HEK293 (cell line): ENCODE measurements at regions not wholly inside any gene's neighbourhood (a gene's known extent, or its start where the extent isn't known, plus 50 kb on each side); places are given as distances from the start of the nearest gene placed in this dataset.

ENCODE experiments used
- CTCF ChIA-PET: fragments of 350-600 bp; formaldehyde crosslinking; extraction: SDS; loops from one replicate; lab custom pipeline; 2021; ENCODE audit warnings: antibody characterized with exemption; lab: Yijun Ruan, JAX
- POLR2A ChIA-PET: fragments of 300-600 bp; formaldehyde crosslinking; extraction: SDS; loops from one replicate; lab custom pipeline; 2020; ENCODE audit warnings: antibody characterized with exemption, inconsistent platforms; lab: Yijun Ruan, JAX
- H3K27ac ChIP-seq: fragments of 200-500 bp; sonication (Bioruptor generic); 2 replicates; pipeline ENCODE4 v1.5.1; 2014; ENCODE audit warnings: low read depth, low read length, control low read depth, inconsistent platforms; ENCODE audit errors: extremely low read depth
- H3K36me3 ChIP-seq, 2 experiments: fragments of 200-500 bp in 1 of 2; sonication (Bioruptor generic) in 1 of 2; 1 replicate in 1 of 2; 2 replicates in 1 of 2; pipeline ENCODE4 v1.5.1; 2014 to 2017; ENCODE audit warnings: inconsistent platforms in 2 of 2, low read length in 2 of 2; ENCODE audit not compliant: control insufficient read depth in 2 of 2, insufficient read depth in 1 of 2
- H3K4me1 ChIP-seq: fragments of 200-500 bp; sonication (Bioruptor generic); 2 replicates; pipeline ENCODE4 v1.5.1; 2014; ENCODE audit warnings: mild to moderate bottlenecking, low read length, inconsistent platforms; ENCODE audit not compliant: control insufficient read depth, insufficient read depth
- H3K4me3 ChIP-seq: 2 replicates; pipeline ENCODE4 v1.5.1; 2011; ENCODE audit warnings: low read depth, mild to moderate bottlenecking, control low read depth, low read length, moderate library complexity
- H3K9me3 ChIP-seq: fragments of 200-500 bp; sonication (Bioruptor generic); 2 replicates; pipeline ENCODE4 v1.5.1; 2014; ENCODE audit warnings: low read depth, low read length, inconsistent platforms; ENCODE audit not compliant: control insufficient read depth, insufficient read depth
- BCL11B ChIP-seq: fragments of 450-650 bp; formaldehyde crosslinking; IDR thresholded peaks from 2 replicates; pipeline ENCODE4 v1.5.1; 2016; ENCODE audit warnings: low read depth, missing biosample characterization, missing genetic modification characterization
- FEZF1 ChIP-seq: fragments of 450-650 bp; formaldehyde crosslinking; IDR thresholded peaks from 2 replicates; pipeline ENCODE4 v1.5.1; 2016; ENCODE audit warnings: missing biosample characterization, missing genetic modification characterization
- GFI1B ChIP-seq: fragments of 450-650 bp; formaldehyde crosslinking; IDR thresholded peaks from 2 replicates; pipeline ENCODE4 v1.5.1; 2016; ENCODE audit warnings: missing biosample characterization, missing genetic modification characterization
- HOXA7 ChIP-seq: sonication (generic); formaldehyde crosslinking; IDR thresholded peaks from 2 replicates; pipeline ENCODE4 v1.8.1; 2022; ENCODE audit warnings: missing genetic modification reagents, borderline replicate concordance
- PRDM10 ChIP-seq: fragments of 450-650 bp; formaldehyde crosslinking; IDR thresholded peaks from 2 replicates; pipeline ENCODE4 v1.5.1; 2016; ENCODE audit warnings: missing biosample characterization, missing genetic modification characterization
- TCF7L2 ChIP-seq: IDR thresholded peaks from 2 replicates; pipeline ENCODE4 v1.6.1; 2011; ENCODE audit warnings: low read depth, mild to moderate bottlenecking, inconsistent platforms, low read length, moderate library complexity, borderline replicate concordance
- ZNF184 ChIP-seq: fragments of 450-650 bp; IDR thresholded peaks from 2 replicates; pipeline ENCODE4 v1.5.1; 2018; ENCODE audit warnings: missing biosample characterization, mild to moderate bottlenecking, missing genetic modification characterization
- ZNF2 ChIP-seq: fragments of 450-650 bp; formaldehyde crosslinking; IDR thresholded peaks from 2 replicates; pipeline ENCODE4 v1.5.1; 2016; ENCODE audit warnings: missing biosample characterization, missing genetic modification characterization
- ZNF311 ChIP-seq: fragments of 450-650 bp; formaldehyde crosslinking; IDR thresholded peaks from 2 replicates; pipeline ENCODE4 v1.5.1; 2017; ENCODE audit warnings: missing biosample characterization, missing genetic modification characterization, borderline replicate concordance
- ZNF521 ChIP-seq: fragments of 450-650 bp; formaldehyde crosslinking; IDR thresholded peaks from 2 replicates; pipeline ENCODE4 v1.5.1; 2017; ENCODE audit warnings: missing biosample characterization, mild to moderate bottlenecking, missing genetic modification characterization
- ZNF529 ChIP-seq: fragments of 450-650 bp; formaldehyde crosslinking; IDR thresholded peaks from 2 replicates; pipeline ENCODE4 v1.5.1; 2017; ENCODE audit warnings: missing genetic modification characterization, missing biosample characterization; ENCODE audit not compliant: insufficient replicate concordance
- ZNF600 ChIP-seq: fragments of 450-650 bp; formaldehyde crosslinking; IDR thresholded peaks from 2 replicates; pipeline ENCODE4 v1.5.1; 2016; ENCODE audit warnings: missing biosample characterization, missing genetic modification characterization
- ZNF621 ChIP-seq: fragments of 450-650 bp; formaldehyde crosslinking; IDR thresholded peaks from 2 replicates; pipeline ENCODE4 v1.5.1; 2017; ENCODE audit warnings: missing biosample characterization, missing genetic modification characterization
- ZNF660 ChIP-seq: fragments of 450-650 bp; IDR thresholded peaks from 2 replicates; pipeline ENCODE4 v1.5.1; 2018; ENCODE audit warnings: missing biosample characterization, mild to moderate bottlenecking, missing genetic modification characterization
- ZNF692 ChIP-seq: fragments of 450-650 bp; formaldehyde crosslinking; IDR thresholded peaks from 2 replicates; pipeline ENCODE4 v1.5.1; 2016; ENCODE audit warnings: missing biosample characterization, missing genetic modification characterization
- ZSCAN30 ChIP-seq: fragments of 450-650 bp; IDR thresholded peaks from 2 replicates; pipeline ENCODE4 v1.5.1; 2018; ENCODE audit warnings: missing biosample characterization, mild to moderate bottlenecking, missing genetic modification characterization, moderate library complexity
- TF ChIP-seq, protein P1 (sequence below): fragments of 450-650 bp; formaldehyde crosslinking; IDR thresholded peaks from 2 replicates; pipeline ENCODE4 v1.5.1; 2016; ENCODE audit warnings: missing biosample characterization, missing genetic modification characterization
- TF ChIP-seq, protein P2 (sequence below): IDR thresholded peaks from 2 replicates; pipeline ENCODE4 v1.6.1; 2011; ENCODE audit warnings: mild to moderate bottlenecking, low read depth, low read length, borderline replicate concordance

DNA sequence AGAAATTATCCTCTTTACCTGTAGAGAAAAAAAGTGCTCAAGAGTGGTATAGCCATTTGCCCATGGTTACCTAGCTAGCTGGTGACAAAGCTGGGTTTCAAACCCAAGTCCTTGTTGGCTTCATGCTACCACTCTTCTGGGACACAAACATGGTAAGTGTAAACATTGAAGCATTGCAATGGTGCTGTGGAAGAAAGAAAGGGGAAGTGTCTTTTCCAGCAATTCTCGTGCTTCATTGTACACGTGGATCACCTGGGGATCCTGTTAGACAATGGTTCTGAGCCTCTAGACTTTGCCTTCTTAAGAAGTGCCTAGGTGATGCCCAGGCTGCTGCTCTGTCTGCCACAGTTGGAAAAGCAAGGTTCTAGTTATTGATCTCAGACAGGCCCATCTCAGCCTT lies 134.8 kb upstream of the CTNNB1 start (continued):
- no peak for TF ChIP-seq PRDM10 (tag by site-specific recombination)

DNA sequence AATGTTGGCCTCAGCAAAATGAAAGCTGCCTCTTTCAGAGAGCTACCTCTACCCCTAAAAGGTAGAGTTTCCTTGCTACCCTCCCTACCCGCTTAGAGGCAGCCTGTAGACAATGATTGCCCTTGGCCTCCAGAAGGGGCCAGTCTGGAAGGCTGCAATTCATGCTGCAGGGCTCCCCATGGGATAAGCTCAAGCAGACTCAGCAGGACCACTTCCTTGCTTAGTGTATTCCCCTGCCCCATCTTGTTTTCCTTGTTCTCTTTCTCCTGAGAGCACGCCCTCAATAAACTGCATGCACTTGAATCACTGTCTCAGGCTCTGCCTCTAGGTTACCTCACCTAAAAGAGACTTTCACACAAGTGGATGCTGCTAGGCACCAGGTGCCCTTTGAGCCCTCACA lies 134.0 kb upstream of the CTNNB1 start:
- Histone ChIP-seq H3K4me1 (no peaks in the 10 kb centered on the region), H3K27ac (no peak overlapping the region), H3K4me3 (no peak overlapping the region), H3K36me3 (no peaks in the 10 kb centered on the region), H3K9me3 (no peaks in the 10 kb centered on the region)
- TF ChIP-seq HOXA7 (CRISPR knock-in tag): no peak
- no peak for TF ChIP-seq ZNF660 (tag by site-specific recombination)
- no peak for TF ChIP-seq TCF7L2
- TF ChIP-seq GFI1B: no peak
- TF ChIP-seq, protein P1, sequence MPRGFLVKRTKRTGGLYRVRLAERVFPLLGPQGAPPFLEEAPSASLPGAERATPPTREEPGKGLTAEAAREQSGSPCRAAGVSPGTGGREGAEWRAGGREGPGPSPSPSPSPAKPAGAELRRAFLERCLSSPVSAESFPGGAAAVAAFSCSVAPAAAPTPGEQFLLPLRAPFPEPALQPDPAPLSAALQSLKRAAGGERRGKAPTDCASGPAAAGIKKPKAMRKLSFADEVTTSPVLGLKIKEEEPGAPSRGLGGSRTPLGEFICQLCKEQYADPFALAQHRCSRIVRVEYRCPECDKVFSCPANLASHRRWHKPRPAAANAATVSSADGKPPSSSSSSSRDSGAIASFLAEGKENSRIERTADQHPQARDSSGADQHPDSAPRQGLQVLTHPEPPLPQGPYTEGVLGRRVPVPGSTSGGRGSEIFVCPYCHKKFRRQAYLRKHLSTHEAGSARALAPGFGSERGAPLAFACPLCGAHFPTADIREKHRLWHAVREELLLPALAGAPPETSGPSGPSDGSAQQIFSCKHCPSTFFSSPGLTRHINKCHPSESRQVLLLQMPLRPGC (tag by site-specific recombination): no peak
- no peak for TF ChIP-seq ZNF600
- TF ChIP-seq ZNF621 (tag by site-specific recombination): no peak
- no peak for TF ChIP-seq FEZF1 (tag by site-specific recombination)
- TF ChIP-seq BCL11B (tag by site-specific recombination): no peak
- no peak for TF ChIP-seq ZNF184 (tag by site-specific recombination)
- no peak for TF ChIP-seq ZNF692 (tag by site-specific recombination)
- no peak for TF ChIP-seq ZNF311 (tag by site-specific recombination)
- POLR2A ChIA-PET: no interaction called here
- CTCF ChIA-PET: no interaction called here

GRCh38 chr3:41073190-41073589 lies 126.1 kb upstream of the CTNNB1 start:
- no peak overlapping the region for H3K4me3 ChIP-seq
- TF ChIP-seq ZNF2: no peak
- POLR2A ChIA-PET: no interaction called here
- no peak overlapping the region for H3K27ac ChIP-seq
- CTCF ChIA-PET: interaction anchor here (1.3 kb wide), 1 partner anchor 20 kb away, joined by 4 read pairs; no protein-coding TSS in a partner anchor
- H3K9me3 ChIP-seq: no peaks in the 10 kb centered on the region
- H3K36me3 ChIP-seq: no peaks in the 10 kb centered on the region
- no peaks in the 10 kb centered on the region for H3K4me1 ChIP-seq

DNA sequence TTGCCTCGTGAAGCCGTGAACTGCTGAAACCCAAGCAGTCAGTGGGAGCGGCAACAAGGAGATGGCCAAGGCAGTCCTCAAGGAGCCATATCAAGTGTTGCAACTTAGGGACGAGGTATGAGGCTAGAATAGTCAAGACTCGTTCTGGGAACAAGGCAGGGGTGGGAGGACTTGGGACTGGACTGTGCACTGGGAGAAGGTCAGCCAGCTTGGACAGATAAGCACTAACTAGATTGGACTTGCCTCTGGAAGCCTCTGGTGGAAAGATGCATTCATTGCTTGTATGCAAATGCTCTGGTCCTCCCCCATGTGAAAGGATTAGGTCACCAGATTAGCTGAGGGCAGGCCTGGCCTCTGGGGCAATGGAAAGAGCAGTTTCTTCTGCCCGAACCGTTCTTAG lies 123.3 kb upstream of the CTNNB1 start:
- Histone ChIP-seq H3K9me3 (no peaks in the 10 kb centered on the region), H3K36me3 (no peaks in the 10 kb centered on the region), H3K4me3 (no peak overlapping the region), H3K4me1 (no peaks in the 10 kb centered on the region), H3K27ac (no peak overlapping the region)
- TF ChIP-seq ZSCAN30 (tag by site-specific recombination) (no peak), ZNF521 (tag by site-specific recombination) (no peak), ZNF529 (tag by site-specific recombination) (no peak)
- TF ChIP-seq, protein P2, sequence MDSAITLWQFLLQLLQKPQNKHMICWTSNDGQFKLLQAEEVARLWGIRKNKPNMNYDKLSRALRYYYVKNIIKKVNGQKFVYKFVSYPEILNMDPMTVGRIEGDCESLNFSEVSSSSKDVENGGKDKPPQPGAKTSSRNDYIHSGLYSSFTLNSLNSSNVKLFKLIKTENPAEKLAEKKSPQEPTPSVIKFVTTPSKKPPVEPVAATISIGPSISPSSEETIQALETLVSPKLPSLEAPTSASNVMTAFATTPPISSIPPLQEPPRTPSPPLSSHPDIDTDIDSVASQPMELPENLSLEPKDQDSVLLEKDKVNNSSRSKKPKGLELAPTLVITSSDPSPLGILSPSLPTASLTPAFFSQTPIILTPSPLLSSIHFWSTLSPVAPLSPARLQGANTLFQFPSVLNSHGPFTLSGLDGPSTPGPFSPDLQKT: no peak
- CTCF ChIA-PET: no interaction called here
- POLR2A ChIA-PET: no interaction called here
